HL-60 (cell line): ENCODE measurements at regions not wholly inside any gene's neighbourhood (a gene's known extent, or its start where the extent isn't known, plus 50 kb on each side); places are given as distances from the start of the nearest gene placed in this dataset.

Source experiments
- POLR2AphosphoS5 ChIP-seq: IDR thresholded peaks from 2 replicates; pipeline ENCODE4 v1.6.1; 2012; ENCODE audit warnings: low read depth
- SPI1 ChIP-seq: IDR thresholded peaks from 2 replicates; pipeline ENCODE4 v1.6.1; 2012; ENCODE audit warnings: low read depth, mild to moderate bottlenecking, borderline replicate concordance
- TF ChIP-seq, protein P1 (sequence below): IDR thresholded peaks from one replicate; pipeline ENCODE4 v1.5.1; 2011; ENCODE audit warnings: low read length, control low read depth, inconsistent platforms; ENCODE audit not compliant: insufficient read depth

DNA sequence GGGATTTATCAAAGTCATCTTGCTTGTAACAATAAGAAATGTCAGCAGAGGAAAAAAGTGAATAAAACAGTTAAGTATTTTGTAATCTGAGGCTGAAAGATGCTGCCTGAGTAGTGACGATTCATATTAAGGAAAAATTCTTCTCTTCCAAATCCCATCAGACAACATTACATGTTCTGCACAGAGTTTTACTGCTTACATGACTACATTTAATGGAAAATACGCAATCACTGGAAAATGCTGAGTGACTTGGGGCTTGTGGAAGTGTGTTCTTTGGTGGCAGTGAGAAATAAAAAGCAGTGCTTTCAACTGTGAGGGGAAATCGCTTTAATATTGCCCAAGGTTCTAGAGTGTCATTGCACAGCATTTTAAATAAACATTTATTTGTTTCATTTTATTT, 1025.2 kb upstream of the GOT2 start:
- TF ChIP-seq, protein P1, sequence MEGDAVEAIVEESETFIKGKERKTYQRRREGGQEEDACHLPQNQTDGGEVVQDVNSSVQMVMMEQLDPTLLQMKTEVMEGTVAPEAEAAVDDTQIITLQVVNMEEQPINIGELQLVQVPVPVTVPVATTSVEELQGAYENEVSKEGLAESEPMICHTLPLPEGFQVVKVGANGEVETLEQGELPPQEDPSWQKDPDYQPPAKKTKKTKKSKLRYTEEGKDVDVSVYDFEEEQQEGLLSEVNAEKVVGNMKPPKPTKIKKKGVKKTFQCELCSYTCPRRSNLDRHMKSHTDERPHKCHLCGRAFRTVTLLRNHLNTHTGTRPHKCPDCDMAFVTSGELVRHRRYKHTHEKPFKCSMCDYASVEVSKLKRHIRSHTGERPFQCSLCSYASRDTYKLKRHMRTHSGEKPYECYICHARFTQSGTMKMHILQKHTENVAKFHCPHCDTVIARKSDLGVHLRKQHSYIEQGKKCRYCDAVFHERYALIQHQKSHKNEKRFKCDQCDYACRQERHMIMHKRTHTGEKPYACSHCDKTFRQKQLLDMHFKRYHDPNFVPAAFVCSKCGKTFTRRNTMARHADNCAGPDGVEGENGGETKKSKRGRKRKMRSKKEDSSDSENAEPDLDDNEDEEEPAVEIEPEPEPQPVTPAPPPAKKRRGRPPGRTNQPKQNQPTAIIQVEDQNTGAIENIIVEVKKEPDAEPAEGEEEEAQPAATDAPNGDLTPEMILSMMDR, result no peak
- TF ChIP-seq POLR2AphosphoS5, result no peak
- no peak for TF ChIP-seq SPI1
